ENCODE measurements at regions not wholly inside any gene's neighbourhood (a gene's known extent, or its start where the extent isn't known, plus 50 kb on each side); places are given as distances from the start of the nearest gene placed in this dataset.
A peak's percentile ranks its signal among the peaks of the same experiment; 100 is the strongest.

DNA sequence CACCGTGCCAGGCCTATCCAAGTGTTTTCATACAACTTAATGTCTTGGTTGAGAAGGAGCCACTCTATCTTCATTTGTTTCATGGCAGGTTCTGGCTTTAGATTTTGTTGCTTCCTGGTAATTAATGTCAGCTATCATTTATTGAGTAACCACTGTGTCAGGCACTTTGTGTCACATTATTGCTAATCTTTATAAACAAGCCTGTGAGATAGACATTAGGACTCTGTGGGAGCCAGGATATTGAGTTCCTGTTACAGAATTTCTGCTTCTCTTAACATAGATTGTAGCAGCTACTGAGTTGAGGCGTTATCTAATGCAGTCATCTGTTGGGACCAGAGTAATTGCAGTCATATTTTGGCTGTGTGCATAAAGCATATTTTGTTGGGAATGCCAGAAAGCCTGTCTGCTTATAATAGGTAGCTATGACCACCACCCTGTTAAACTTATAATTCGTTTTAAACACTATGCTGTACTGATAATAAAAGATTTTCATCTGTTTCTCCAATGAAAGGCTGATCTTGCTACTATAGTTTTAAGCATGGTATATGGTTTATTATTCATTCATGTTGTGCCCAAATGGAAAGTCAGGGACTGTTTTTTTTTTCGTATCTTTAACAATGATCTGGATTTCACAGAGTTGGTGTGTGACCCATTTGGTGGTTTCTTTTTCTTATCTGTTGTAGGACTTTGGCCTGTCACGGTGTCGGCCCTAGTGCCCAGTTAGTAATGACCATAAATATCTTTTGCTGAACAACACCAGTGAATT, 432.6 kb downstream of the PCNX1 start (continued):
- TF ChIP-seq PKNOX1 (IDR thresholded peaks at IDR 0.05) (no peak), SMAD2 (IDR thresholded peaks at IDR 0.05; ENCODE audit: low read depth, low read length) (no peak), MEF2A (IDR thresholded peaks at IDR 0.05; ENCODE audit: control insufficient read depth, low read depth, low read length) (no peak), ZNF584 (CRISPR knock-in tag; IDR thresholded peaks at IDR 0.05; ENCODE audit: low read depth) (no peak), PHB (CRISPR knock-in tag; IDR thresholded peaks at IDR 0.05) (no peak), TFAM (CRISPR knock-in tag; conservative IDR thresholded peaks at IDR 0.05) (no peak), ZNF274 (IDR thresholded peaks at IDR 0.05; ENCODE audit: borderline replicate concordance, low read depth, low read length) (no peak), MYC (IDR thresholded peaks at IDR 0.05; ENCODE audit: low read depth, low read length) (0 out of 2 replicates have a peak, but pooled peaks have one; percentile 7), MYC (CRISPR knock-in tag; IDR thresholded peaks at IDR 0.05; ENCODE audit: borderline replicate concordance, low read depth) (no peak), ATF1 (CRISPR knock-in tag; IDR thresholded peaks at IDR 0.05) (no peak), ATF1 (tag; IDR thresholded peaks at IDR 0.05) (no peak), DACH1 (IDR thresholded peaks at IDR 0.05; ENCODE audit: partially characterized antibody) (no peak), KLF6 (CRISPR knock-in tag; IDR thresholded peaks at IDR 0.05; ENCODE audit: borderline replicate concordance) (no peak), GTF2B (IDR thresholded peaks at IDR 0.05; ENCODE audit: extremely low read depth, insufficient read length) (no peak), DPF2 (IDR thresholded peaks at IDR 0.05) (peak; percentile 83), ZNF41 (CRISPR knock-in tag; conservative IDR thresholded peaks at IDR 0.05) (no peak)
- TF ChIP-seq, protein P1, sequence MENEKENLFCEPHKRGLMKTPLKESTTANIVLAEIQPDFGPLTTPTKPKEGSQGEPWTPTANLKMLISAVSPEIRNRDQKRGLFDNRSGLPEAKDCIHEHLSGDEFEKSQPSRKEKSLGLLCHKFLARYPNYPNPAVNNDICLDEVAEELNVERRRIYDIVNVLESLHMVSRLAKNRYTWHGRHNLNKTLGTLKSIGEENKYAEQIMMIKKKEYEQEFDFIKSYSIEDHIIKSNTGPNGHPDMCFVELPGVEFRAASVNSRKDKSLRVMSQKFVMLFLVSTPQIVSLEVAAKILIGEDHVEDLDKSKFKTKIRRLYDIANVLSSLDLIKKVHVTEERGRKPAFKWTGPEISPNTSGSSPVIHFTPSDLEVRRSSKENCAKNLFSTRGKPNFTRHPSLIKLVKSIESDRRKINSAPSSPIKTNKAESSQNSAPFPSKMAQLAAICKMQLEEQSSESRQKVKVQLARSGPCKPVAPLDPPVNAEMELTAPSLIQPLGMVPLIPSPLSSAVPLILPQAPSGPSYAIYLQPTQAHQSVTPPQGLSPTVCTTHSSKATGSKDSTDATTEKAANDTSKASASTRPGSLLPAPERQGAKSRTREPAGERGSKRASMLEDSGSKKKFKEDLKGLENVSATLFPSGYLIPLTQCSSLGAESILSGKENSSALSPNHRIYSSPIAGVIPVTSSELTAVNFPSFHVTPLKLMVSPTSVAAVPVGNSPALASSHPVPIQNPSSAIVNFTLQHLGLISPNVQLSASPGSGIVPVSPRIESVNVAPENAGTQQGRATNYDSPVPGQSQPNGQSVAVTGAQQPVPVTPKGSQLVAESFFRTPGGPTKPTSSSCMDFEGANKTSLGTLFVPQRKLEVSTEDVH (IDR thresholded peaks at IDR 0.05; ENCODE audit: low read depth, partially characterized antibody) = no peak
- TF ChIP-seq, protein P2, sequence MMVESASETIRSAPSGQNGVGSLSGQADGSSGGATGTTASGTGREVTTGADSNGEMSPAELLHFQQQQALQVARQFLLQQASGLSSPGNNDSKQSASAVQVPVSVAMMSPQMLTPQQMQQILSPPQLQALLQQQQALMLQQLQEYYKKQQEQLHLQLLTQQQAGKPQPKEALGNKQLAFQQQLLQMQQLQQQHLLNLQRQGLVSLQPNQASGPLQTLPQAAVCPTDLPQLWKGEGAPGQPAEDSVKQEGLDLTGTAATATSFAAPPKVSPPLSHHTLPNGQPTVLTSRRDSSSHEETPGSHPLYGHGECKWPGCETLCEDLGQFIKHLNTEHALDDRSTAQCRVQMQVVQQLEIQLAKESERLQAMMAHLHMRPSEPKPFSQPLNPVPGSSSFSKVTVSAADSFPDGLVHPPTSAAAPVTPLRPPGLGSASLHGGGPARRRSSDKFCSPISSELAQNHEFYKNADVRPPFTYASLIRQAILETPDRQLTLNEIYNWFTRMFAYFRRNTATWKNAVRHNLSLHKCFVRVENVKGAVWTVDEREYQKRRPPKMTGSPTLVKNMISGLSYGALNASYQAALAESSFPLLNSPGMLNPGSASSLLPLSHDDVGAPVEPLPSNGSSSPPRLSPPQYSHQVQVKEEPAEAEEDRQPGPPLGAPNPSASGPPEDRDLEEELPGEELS (CRISPR knock-in tag; IDR thresholded peaks at IDR 0.05; ENCODE audit: borderline replicate concordance) = no peak
- TF ChIP-seq, protein P3, sequence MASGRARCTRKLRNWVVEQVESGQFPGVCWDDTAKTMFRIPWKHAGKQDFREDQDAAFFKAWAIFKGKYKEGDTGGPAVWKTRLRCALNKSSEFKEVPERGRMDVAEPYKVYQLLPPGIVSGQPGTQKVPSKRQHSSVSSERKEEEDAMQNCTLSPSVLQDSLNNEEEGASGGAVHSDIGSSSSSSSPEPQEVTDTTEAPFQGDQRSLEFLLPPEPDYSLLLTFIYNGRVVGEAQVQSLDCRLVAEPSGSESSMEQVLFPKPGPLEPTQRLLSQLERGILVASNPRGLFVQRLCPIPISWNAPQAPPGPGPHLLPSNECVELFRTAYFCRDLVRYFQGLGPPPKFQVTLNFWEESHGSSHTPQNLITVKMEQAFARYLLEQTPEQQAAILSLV (tag; IDR thresholded peaks at IDR 0.05) = no peak
- TF ChIP-seq, protein P4, sequence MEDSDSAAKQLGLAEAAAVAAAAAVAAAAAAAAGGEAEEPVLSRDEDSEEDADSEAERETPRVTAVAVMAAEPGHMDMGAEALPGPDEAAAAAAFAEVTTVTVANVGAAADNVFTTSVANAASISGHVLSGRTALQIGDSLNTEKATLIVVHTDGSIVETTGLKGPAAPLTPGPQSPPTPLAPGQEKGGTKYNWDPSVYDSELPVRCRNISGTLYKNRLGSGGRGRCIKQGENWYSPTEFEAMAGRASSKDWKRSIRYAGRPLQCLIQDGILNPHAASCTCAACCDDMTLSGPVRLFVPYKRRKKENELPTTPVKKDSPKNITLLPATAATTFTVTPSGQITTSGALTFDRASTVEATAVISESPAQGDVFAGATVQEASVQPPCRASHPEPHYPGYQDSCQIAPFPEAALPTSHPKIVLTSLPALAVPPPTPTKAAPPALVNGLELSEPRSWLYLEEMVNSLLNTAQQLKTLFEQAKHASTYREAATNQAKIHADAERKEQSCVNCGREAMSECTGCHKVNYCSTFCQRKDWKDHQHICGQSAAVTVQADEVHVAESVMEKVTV (CRISPR knock-in tag; IDR thresholded peaks at IDR 0.05) = peak; percentile 7; the same call in 1 of the 2 replicates

All from K562 (cell line).